ENCODE measurements at regions not wholly inside any gene's neighbourhood (a gene's known extent, or its start where the extent isn't known, plus 50 kb on each side); places are given as distances from the start of the nearest gene placed in this dataset.

- DNase-seq = no peak
These were observed 795.2 kb downstream of the SLC16A7 start for GRCh38 chr12:60391051-60391450.

GRCh38 chr12:60391791-60392190 is 796.0 kb downstream of the SLC16A7 start:
- DNase-seq = no peak

- DNase-seq = no peak
These were observed 797.3 kb downstream of the SLC16A7 start for GRCh38 chr12:60393093-60393492.

GRCh38 chr12:60394665-60395064 is 798.8 kb downstream of the SLC16A7 start:
- DNase-seq = no peak

GRCh38 chr12:60398547-60398946 is 802.7 kb downstream of the SLC16A7 start:
- no peak for DNase-seq

GRCh38 chr12:60399064-60399463 is 803.2 kb downstream of the SLC16A7 start:
- no peak for DNase-seq

GRCh38 chr12:60402996-60403395 is 807.2 kb downstream of the SLC16A7 start:
- no peak for DNase-seq

GRCh38 chr12:60415351-60415750 is 819.5 kb downstream of the SLC16A7 start:
- no peak for DNase-seq

GRCh38 chr12:60419986-60420385 is 824.2 kb downstream of the SLC16A7 start:
- DNase-seq = no peak

GRCh38 chr12:60421741-60422140 is 825.9 kb downstream of the SLC16A7 start:
- DNase-seq = no peak

GRCh38 chr12:60437297-60437696 is 841.5 kb downstream of the SLC16A7 start:
- no peak for DNase-seq

GRCh38 chr12:60441577-60441976 is 845.7 kb downstream of the SLC16A7 start:
- DNase-seq = no peak

GRCh38 chr12:60451457-60451856 is 855.6 kb downstream of the SLC16A7 start:
- DNase-seq = no peak

- DNase-seq = no peak
These were observed 869.2 kb downstream of the SLC16A7 start for GRCh38 chr12:60465060-60465459.

- no peak for DNase-seq
These were observed 872.7 kb downstream of the SLC16A7 start for GRCh38 chr12:60468546-60468945.

- DNase-seq = no peak
These were observed 880.0 kb downstream of the SLC16A7 start for GRCh38 chr12:60475825-60476224.

GRCh38 chr12:60487284-60487683 is 891.5 kb downstream of the SLC16A7 start:
- DNase-seq = no peak

GRCh38 chr12:60489071-60489470 is 893.2 kb downstream of the SLC16A7 start:
- no peak for DNase-seq

GRCh38 chr12:60494244-60494643 is 898.4 kb downstream of the SLC16A7 start:
- DNase-seq = no peak

GRCh38 chr12:60498656-60499055 is 902.8 kb downstream of the SLC16A7 start:
- DNase-seq = no peak

GRCh38 chr12:60501124-60501729 is 905.4 kb downstream of the SLC16A7 start:
- DNase-seq = no peak

- no peak for DNase-seq
These were observed 927.0 kb downstream of the SLC16A7 start for GRCh38 chr12:60522684-60523400.

- no peak for DNase-seq
These were observed 933.4 kb downstream of the SLC16A7 start for GRCh38 chr12:60529261-60529660.

GRCh38 chr12:60529723-60530122 is 933.9 kb downstream of the SLC16A7 start:
- no peak for DNase-seq

- no peak for DNase-seq
These were observed 939.5 kb downstream of the SLC16A7 start for GRCh38 chr12:60535363-60535762.

All from activated naive CD4-positive, alpha-beta T cell treated with Interleukin-2 at 50 U/mL for 16 hours (primary cell).